Nephron progenitor cell (in vitro differentiated cells): ENCODE measurements at regions not wholly inside any gene's neighbourhood (a gene's known extent, or its start where the extent isn't known, plus 50 kb on each side); places are given as distances from the start of the nearest gene placed in this dataset.

Source experiments
- DNase-seq: peaks from one replicate; pipeline ENCODE4 v3.0.0; 2021
- H3K27ac Mint-ChIP-seq: 2 replicates; pipeline ENCODE4 v1.8.0; 2021; ENCODE audit warnings: mild to moderate bottlenecking, moderate library complexity, mixed read lengths
- H3K27me3 Mint-ChIP-seq: 2 replicates; pipeline ENCODE4 v1.8.0; 2021; ENCODE audit warnings: mild to moderate bottlenecking, low read depth, mixed read lengths; ENCODE audit not compliant: poor library complexity
- H3K36me3 Mint-ChIP-seq: 2 replicates; pipeline ENCODE4 v1.8.0; 2021; ENCODE audit warnings: low read depth, mixed read lengths
- H3K4me1 Mint-ChIP-seq: 2 replicates; pipeline ENCODE4 v1.8.0; 2021; ENCODE audit warnings: mixed read lengths
- H3K4me3 Mint-ChIP-seq: 2 replicates; pipeline ENCODE4 v1.8.0; 2021; ENCODE audit warnings: mild to moderate bottlenecking, moderate library complexity, mixed read lengths
- H3K9me3 Mint-ChIP-seq: 2 replicates; pipeline ENCODE4 v1.8.0; 2021; ENCODE audit warnings: mild to moderate bottlenecking, moderate library complexity, mixed read lengths
- CTCF ChIP-seq: fragments of 200-600 bp; sonication (generic); IDR thresholded peaks from 2 replicates; pipeline ENCODE4 v1.5.0; 2021; ENCODE audit warnings: antibody characterized with exemption

- Mint-ChIP-seq H3K27me3 (no peaks in the 10 kb centered on the region), H3K4me3 (no peak overlapping the region), H3K9me3 (peaks cover 8% of the 10 kb centered on the region), H3K36me3 (no peaks in the 10 kb centered on the region), H3K27ac (no peak overlapping the region), H3K4me1 (peaks cover 47% of the 10 kb centered on the region)
- no peak for TF ChIP-seq CTCF
- no peak for DNase-seq
These were observed 56.6 kb upstream of the CITED2 start for GRCh38 chr6:139430899-139431601.

- Mint-ChIP-seq H3K27ac (peak overlapping the region; percentile 16), H3K4me1 (peaks cover 55% of the 10 kb centered on the region), H3K9me3 (peaks cover 8% of the 10 kb centered on the region), H3K27me3 (no peaks in the 10 kb centered on the region), H3K36me3 (no peaks in the 10 kb centered on the region), H3K4me3 (no peak overlapping the region)
- no peak for DNase-seq
- TF ChIP-seq CTCF, result no peak
These were observed 55.2 kb upstream of the CITED2 start for GRCh38 chr6:139429580-139430145.

- Mint-ChIP-seq H3K27me3 (no peaks in the 10 kb centered on the region), H3K4me3 (no peak overlapping the region), H3K36me3 (no peaks in the 10 kb centered on the region), H3K27ac (peak overlapping the region; percentile 54), H3K4me1 (peaks cover 40% of the 10 kb centered on the region), H3K9me3 (peaks cover 3% of the 10 kb centered on the region)
- TF ChIP-seq CTCF, result no peak
- no peak for DNase-seq
These were observed 52.8 kb upstream of the CITED2 start for GRCh38 chr6:139427199-139427598.

GRCh38 chr6:139426795-139427194, 52.3 kb upstream of the CITED2 start:
- Mint-ChIP-seq H3K4me1 (peaks cover 42% of the 10 kb centered on the region), H3K4me3 (no peak overlapping the region), H3K9me3 (no peaks in the 10 kb centered on the region), H3K27ac (peak overlapping the region; percentile 54), H3K27me3 (no peaks in the 10 kb centered on the region), H3K36me3 (no peaks in the 10 kb centered on the region)
- no peak for DNase-seq
- TF ChIP-seq CTCF, result no peak

- DNase-seq, result no peak
- H3K4me1 Mint-ChIP-seq, result peaks cover 50% of the 10 kb centered on the region
- H3K27ac Mint-ChIP-seq, result peak overlapping the region; percentile 86
- H3K36me3 Mint-ChIP-seq, result no peaks in the 10 kb centered on the region
- H3K4me3 Mint-ChIP-seq, result no peak overlapping the region
- no peak for TF ChIP-seq CTCF
- no peaks in the 10 kb centered on the region for H3K27me3 Mint-ChIP-seq
- no peaks in the 10 kb centered on the region for H3K9me3 Mint-ChIP-seq
These were observed 51.3 kb upstream of the CITED2 start for GRCh38 chr6:139425780-139426179.
